HG03066 (cell line): ENCODE measurements at regions not wholly inside any gene's neighbourhood (a gene's known extent, or its start where the extent isn't known, plus 50 kb on each side); places are given as distances from the start of the nearest gene placed in this dataset.
"Not testable (repeated sequence)": the region's sequence is repeated elsewhere in the genome, so short reads cannot be mapped to it uniquely, and the experiment has no call there.

Experiments used
- ATAC-seq: cut with Tn5 transposase; IDR thresholded peaks from one replicate; pipeline ENCODE4 v1.9.1; 2021; ENCODE audit warnings: low read depth; ENCODE audit not compliant: unreplicated experiment

DNA sequence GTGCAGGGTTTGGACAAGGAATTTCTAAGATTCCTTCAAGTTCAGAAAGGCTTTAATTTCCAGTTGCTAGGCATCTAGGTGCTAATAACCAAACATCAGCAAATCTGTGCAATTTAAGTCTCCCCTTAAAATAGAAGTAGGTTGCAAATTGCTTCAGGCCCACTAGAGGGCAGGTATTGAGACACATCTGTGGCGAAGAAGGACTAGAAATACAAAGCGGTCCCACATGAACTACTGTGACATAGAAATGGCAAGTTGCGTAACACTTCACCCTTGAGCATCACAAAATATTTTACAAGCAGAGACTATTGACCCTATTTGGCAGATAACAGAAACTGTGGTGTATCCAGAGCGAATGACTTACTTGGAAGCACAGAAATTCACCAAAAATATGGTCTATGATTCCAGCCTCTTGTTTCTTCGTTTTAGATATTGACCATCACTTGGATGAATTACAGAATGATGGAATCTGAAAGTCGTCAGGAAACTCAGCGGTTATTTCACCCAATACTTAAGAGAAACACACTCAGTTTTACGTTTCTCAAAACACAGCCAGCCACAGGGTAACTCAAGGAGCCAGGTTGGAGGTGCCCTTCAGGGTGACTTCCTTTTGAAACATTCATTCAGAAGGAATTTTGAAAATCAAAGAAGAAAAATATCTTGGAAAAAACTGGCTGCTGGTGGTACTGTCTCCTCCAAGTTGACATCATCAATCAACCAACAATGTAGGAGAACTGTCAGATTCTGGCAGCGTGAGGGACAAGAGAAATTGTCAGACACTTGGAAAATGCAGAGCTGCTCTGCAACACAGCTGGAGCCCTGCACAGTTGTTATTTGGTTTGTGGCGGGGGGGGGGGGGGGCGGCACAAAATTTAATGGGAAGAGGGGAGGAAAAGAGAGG, 256.3 kb upstream of the MINDY3 start:
- no peak for ATAC-seq

DNA sequence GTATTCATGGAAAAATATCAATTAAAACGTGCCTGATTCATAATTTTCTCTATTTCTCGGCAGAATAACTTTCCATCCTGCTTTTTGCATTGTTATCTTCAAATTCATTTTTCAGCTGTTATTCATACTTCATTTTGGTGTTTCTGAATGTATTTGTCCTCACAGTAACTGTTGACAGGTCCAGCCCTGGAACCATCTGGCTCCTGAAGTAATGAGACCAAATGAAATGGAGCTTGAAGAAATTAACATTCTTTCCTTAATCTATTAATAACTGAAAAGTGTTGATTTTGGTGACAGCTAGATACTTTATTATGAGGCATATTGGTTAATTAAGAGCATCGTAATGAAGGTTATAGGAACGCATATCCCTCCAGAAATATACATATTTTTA, 257.0 kb upstream of the MINDY3 start:
- ATAC-seq: no peak

DNA sequence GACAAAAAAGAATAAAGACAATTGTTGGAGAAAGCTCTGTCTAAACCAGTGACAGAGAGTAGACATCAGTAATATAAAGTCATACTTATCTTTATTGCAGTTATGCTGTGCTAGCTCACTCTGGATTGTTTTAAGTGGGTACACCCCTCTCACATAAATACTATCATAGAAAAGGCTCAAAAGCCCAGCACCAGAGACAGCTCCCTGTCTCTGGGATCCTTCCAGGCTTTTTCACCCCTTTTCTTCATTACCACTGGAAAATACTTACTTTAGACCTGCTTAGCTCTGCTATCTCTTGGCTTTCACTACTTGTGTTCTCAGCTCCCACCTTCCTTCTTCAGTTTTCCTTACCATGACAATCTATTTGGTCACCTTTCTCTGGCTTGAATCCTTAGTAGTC, 259.1 kb upstream of the MINDY3 start:
- no peak for ATAC-seq

DNA sequence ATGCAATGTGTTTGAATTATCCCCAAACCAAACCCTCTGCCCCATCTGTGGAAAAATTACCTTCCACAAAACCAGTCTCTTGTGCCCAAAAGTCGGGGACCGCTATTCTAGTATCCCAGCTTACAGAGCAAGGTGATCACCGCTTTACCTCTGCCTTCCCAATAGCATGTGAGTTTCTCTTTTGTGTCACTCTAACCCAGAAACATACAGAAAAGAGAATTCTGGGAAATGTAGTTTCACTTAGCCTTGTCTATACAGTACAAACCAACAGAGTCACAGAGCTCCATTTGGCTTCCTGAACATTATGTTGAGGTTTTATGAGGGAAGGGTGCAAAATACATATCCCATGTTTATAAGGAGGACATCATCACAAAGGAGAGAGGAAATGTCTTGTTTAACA, 260.3 kb upstream of the MINDY3 start:
- ATAC-seq: no peak

DNA sequence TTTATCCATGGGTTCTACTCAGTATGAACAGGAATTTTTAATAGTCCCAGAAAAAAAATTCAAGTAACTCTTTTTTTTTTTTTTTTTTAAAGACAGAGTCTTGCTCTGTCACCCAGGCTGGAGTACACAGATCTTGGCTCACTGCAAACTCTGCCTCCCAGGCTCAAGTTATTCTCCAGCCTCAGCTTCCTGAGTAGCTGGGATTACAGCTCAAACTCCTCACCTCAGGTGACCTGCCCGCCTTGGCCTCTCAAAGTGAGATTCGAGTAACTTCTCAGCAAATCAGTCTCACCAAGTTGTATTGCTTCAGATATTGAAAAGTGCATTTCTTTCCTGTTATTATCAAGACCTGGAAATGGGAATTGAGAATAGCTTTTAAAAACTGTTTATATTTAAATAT, 281.2 kb upstream of the MINDY3 start:
- ATAC-seq: no peak

DNA sequence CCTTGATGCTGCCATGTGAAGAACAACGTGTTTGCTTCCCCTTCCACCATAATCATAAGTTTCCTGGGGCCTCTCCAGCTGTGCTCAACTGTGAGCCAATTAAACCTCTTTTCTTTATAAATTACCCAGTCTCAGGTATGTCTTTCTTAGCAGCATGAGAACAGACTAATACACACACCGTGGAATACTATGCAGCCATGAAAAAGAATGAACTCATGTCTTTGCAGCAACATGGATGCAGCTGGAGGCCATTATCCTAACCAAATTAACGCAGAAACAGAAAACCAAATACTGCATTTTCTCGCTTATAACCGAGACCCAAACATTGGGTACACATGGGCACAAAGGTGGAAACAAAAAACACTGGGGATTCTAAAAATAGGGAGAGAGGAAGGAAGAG, 286.7 kb upstream of the MINDY3 start:
- no peak for ATAC-seq

DNA sequence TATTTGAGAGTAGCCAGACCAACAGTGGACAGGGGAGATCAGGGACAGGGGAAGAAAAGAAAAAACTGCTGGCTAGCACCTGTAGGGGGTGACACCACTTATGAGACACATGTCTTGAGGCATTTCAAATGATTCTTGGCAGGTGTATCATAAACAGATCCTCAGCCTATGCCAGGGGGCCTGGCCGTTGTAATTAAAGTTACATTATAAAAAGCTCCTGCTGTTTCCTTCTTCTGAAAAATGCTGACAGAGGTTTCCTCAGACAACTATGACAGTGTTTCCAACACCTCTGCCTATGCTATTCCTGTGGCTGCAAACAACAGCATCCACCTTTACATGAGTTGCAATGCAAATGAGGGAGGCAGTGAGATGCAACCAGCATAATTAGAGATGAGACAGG, 281.0 kb upstream of the PTER start:
- no peak for ATAC-seq

DNA sequence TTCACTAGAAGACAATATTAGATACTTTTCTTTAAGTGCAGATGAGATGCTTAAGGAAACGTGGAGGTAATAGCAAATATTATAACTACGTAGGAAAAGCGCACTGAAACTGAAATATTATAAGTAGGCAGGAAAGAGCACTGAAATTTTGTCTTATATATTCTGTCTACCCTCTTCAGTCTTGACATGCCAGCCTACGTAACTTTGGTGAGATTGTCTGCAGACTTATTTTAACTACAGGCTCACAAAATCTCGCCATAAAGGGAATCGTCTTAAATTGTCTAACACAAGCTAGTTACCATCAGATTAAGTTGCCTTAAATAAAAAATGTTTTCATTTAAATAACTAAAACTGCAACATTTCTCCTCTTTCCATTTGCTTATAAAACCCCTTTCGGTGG, 280.1 kb upstream of the PTER start:
- ATAC-seq: no peak

DNA sequence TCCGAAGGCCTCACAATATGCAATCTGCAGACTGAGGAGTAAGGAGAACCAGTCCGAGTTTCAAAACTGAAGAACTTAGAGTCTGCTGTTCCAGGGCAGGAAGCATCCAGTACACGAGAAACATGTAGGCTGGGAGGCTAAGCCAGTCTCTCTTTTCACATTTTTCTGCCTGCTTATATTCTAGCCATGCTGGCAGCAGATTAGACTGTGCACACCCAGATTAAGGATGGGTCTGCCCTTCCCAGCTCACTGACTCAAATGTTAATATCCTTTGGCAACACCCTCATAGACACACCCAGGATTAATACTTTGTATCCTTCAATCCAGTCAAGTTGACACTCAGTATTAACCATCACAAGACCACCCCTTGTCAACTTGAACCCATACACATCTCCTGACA, 271.7 kb upstream of the PTER start:
- ATAC-seq: not testable (repeated sequence)

DNA sequence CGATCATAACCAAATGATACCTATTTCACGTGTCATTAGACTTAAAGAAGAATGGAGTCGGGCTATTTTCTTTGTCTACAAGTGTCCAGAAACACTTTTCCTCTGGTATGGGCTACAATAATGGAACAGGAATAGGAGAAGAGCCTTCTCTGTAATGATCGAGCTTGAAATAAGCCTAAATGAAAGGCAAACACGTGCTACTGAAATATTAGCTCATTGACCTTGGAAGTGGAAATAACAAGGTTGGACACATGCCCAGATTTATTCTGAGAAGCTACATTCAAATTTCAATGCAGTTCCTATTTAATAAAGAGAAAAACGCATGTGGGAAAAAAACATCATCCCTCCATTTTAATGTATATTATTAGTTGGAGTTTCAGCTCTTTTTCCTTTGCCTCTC, 254.7 kb upstream of the PTER start:
- no peak for ATAC-seq

DNA sequence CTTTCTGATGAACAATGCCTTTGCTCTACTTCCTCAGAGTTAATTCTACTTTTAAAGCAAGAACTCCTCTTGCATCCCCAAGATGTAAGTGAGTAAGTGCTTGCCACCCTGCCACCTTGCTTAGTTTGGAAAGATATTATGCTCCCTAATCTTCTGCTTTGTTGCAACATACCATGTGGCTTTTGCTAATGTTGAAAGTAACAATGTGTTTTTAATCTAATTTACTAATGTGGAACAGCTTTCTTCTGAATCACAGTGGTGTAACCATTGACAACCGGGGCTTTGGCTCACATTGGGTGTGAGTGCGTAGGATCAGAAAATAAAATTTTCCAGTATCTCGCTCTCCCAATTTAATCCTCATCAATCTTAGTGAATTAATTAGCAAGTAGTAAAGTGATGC, 254.1 kb upstream of the PTER start:
- ATAC-seq: no peak

DNA sequence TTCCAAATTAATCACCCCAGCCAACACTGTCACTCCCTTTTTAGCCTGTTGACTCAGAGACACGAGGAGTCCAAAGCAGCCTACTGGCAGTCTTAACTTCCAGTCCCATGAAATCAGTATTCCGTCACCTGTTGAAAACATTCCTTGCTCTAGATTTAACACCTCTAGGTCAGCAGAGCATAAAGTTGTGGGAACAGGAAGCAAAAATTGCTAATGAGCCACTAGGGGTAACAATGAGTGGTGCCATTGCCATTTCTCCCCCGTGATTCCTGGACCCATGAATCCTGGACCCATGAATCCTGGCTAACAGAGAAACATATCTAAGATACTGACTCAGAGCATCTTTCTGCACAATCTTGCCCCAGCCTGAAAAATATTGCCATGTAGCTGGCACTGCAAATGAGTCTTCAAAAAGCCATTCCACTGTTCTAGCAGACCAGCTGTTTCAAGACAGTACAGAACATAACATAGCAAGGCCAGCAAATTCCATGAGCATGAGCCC, 252.7 kb upstream of the PTER start:
- ATAC-seq: no peak

DNA sequence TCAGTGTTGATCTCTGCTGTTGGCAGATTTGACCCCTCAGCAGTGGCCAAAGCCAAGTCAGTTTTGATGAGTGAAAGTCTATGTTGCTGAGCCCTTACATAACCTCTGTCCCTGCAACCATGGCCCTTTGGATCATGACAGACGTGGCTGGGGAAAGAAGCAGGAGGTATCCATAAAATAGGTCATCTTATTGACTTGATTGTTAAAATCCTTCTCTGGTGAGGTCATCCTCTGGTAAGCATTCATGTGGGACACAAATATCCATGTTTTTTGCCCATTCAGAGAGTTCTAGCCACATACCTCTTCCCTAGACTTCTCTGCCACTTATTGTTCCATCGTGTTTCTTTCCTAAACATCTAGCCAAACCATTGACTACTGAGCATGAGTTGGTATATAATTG, 251.9 kb upstream of the PTER start:
- ATAC-seq: no peak

DNA sequence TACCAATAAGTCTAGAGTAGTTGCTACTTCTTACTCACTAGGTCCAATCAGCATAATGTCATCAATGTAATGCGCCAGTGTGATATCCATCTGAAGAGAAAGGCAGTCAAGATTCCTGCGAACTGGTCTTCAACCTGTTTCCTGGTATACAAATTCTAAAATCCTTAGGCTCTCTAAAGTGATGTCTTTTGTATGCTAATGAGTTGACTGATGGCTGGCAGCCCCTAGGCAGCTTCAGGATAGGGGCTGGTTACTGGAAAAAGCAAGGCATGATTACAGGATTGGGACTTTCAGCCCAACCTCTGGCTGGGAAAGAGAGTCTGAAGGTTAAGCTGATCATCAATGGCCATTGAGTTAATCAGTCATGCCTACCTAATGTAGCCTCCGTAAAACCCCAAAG, 250.2 kb upstream of the PTER start:
- ATAC-seq: no peak

DNA sequence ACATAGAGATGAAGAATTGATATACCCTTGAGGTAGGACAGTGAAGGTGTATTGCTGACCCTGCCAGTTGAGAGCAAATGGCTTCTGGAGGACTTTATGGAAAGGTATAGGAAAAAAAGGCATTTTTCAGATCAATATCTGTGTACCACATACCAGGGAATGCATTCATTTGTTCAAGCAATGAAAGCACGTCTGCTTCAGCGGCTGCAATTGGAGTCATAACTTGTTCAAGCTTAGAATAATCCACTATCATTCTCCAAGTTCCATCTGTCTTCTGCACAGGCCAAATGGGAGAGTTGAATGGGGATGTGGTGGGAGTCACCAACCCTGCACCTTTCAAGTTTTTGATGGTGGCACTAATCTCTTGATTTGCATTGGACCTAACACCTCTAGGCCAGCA, 249.6 kb upstream of the PTER start:
- no peak for ATAC-seq

DNA sequence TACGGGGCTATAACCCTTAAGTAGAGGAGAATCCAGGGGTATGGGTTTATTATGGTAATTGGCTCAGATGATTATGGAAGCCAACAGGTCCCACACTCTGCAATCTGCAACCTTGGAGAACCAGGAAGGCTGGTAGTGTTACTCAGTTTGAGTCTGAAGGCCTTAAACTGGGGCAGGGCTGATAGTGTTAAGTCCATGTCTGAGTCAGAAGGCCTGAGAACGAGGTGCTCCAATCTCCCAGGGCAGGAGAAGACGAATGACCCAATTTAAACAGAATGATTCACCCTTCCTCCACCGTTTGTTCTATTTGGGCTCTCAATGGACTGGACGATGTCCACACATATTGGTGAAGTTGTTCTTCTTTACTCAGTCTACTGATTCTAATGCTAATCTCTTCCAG, 244.5 kb upstream of the PTER start:
- ATAC-seq: no peak

DNA sequence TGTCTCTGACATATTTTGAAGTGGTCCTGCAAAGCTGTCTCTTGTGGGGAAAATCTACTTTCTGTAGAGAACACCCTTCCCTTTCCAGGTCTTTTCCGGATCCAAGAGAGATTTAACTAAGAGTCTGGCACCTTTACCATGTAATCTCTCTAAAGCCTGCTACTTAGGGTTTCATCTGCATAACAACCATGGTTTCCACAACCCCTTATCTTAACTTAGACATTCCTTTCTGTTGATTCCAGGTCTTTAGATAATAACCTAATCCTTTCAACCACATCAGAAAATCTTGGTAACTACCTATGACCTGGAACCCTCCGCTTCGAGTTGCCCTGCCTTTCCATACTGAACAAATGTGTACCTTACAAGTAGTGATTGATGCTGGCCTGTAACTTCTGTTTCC, 243.6 kb upstream of the PTER start:
- ATAC-seq: no peak

DNA sequence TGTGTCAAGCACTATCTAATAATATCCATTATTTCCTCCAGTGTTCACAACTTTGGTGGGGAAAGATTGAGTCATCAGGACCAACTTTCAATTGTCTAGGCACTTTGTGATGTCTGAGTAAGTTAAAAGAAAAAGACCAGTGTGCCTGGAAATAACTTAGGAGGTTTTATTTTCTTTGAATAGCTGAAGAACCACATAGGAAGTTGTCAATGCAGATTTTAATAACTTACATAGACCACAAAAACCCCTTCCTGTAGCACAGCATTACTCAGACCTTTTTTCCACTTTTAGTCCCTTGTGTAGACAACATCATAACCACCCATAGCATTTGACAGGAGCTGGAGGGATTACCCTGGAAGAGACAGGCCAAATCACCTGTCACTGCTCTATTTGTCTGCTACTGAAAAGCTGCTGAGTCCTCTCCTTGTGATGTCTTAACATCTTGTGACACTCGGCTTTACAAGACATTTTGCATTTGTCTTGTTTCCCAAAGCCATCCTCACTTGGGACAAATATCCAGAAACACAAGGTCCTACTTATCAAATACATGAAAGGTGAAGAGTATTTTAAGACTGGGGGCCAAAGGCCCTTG, 241.5 kb upstream of the PTER start:
- peak; percentile 89 for ATAC-seq

DNA sequence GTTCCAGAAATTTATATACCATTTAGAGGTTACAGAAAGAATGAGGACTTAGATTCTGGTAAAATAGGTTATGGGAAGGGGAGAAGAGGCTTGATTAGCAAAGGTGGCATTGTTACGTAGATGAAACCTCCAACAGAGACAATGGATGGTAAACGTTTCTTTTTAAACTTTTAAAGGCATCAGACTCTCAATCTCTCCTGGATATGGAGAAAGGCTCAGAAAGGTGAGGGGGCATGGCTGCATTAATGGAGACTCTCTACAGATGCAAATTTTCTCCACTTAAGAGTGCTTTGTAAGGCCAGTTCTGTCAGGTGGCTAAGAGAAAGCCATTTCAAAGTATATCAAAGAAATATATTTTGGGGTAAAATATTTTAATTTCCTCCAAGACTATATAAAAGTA, 240.9 kb upstream of the PTER start:
- no peak for ATAC-seq

DNA sequence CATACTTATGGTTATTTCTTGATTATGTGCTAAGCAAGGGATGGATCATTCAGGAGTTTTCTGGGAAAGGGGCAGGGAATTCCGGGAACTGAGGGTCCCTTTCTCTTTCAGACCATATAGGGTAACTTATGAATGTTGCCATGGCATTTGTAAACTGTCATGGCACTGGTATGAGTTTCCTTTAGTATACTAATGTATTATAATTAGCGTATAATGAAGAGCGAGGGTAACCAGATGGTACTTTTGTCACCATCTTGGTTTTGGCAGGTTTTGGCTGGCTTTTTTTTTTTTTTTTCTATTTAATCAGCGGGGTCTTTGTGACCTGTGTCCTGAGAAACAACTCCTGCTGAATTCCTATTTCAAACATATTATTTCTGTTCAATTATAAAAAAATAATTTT, 237.6 kb upstream of the PTER start:
- ATAC-seq: no peak

DNA sequence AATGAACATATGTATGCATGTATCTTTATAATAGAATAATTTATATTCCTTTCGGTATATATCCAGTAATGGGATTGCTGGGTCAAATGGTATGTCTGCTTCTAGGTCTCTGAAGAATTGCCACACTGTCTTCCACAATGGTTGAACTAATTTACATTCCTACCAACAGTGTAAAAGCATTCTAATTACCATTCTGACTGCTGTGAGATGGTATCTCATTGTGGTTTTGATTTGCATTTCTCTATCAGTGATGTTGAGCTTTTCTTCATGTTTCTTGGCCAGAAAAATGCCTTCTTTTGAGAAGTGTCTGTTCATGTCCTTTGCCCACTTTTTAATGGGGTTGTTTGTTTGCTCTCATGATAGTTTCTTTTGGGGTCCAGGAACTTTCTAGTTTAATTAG, 213.2 kb upstream of the PTER start:
- ATAC-seq: not testable (repeated sequence)

DNA sequence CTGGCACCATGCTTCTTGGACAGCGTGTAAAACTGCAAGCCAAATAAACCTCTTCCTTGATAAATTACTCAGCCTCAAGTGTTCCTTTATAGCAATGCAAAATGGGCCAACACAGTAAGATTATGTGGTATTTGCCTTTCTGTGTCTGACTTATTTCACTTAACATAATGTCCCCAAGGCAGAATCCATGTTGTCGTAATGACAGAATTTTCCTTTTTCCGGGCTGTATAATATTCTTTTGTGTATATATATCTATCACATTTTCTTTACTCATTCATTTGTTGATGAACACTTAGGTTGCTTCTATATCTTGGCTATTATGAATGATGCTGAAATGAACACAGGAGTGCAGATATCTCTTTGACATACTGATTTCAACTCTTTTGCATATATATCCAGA, 209.1 kb upstream of the PTER start:
- no peak for ATAC-seq
